Trophoblast cell (in vitro differentiated cells and primary cell): ENCODE measurements at regions not wholly inside any gene's neighbourhood (a gene's known extent, or its start where the extent isn't known, plus 50 kb on each side); places are given as distances from the start of the nearest gene placed in this dataset.

Experiments
- DNase-seq, 2 donors: peaks; one replicate each; pipeline ENCODE4 v3.0.0-alpha.2; 2016
- H2AFZ ChIP-seq: 2 replicates; pipeline ENCODE4 v1.6.1; 2013; ENCODE audit warnings: low read length, moderate library complexity, mild to moderate bottlenecking; ENCODE audit not compliant: insufficient read depth, poor library complexity
- H2AK5ac ChIP-seq: 2 replicates; pipeline ENCODE4 v1.6.1; 2013; ENCODE audit warnings: mild to moderate bottlenecking, low read length
- H2BK120ac ChIP-seq: 2 replicates; pipeline ENCODE4 v1.6.1; 2013; ENCODE audit warnings: low read length, mild to moderate bottlenecking, moderate library complexity; ENCODE audit not compliant: insufficient read depth, poor library complexity
- H2BK12ac ChIP-seq: 2 replicates; pipeline ENCODE4 v1.6.1; 2013; ENCODE audit warnings: mild to moderate bottlenecking, low read length, moderate library complexity
- H2BK5ac ChIP-seq: 2 replicates; pipeline ENCODE4 v1.6.1; 2013; ENCODE audit warnings: low read length, low read depth, moderate library complexity, mild to moderate bottlenecking; ENCODE audit not compliant: poor library complexity
- H3K14ac ChIP-seq: 2 replicates; pipeline ENCODE4 v1.6.1; 2013; ENCODE audit warnings: mild to moderate bottlenecking, low read length
- H3K18ac ChIP-seq: 2 replicates; pipeline ENCODE4 v1.6.1; 2013; ENCODE audit warnings: mild to moderate bottlenecking, low read length
- H3K23ac ChIP-seq: 2 replicates; pipeline ENCODE4 v1.6.1; 2013; ENCODE audit warnings: low read length
- H3K27ac ChIP-seq: 2 replicates; pipeline ENCODE4 v1.5.1; 2013; ENCODE audit warnings: low read depth, mild to moderate bottlenecking, inconsistent platforms, low read length, moderate library complexity
- H3K27me3 ChIP-seq: 2 replicates; pipeline ENCODE4 v1.6.1; 2013; ENCODE audit warnings: inconsistent platforms, mild to moderate bottlenecking, low read length, moderate library complexity; ENCODE audit not compliant: insufficient read depth
- H3K36me3 ChIP-seq, 2 experiments: 1 replicate in 1 of 2; 2 replicates in 1 of 2; pipeline ENCODE4 v1.6.1; 2013; ENCODE audit warnings: low read length in 2 of 2, mild to moderate bottlenecking in 2 of 2, moderate library complexity in 1 of 2; ENCODE audit not compliant: insufficient read depth in 2 of 2, control insufficient read depth in 1 of 2
- H3K4ac ChIP-seq: 2 replicates; pipeline ENCODE4 v1.6.1; 2013; ENCODE audit warnings: low read depth, mild to moderate bottlenecking, low read length, moderate library complexity
- H3K4me1 ChIP-seq, 2 experiments: 1 replicate in 1 of 2; 2 replicates in 1 of 2; pipeline ENCODE4 v1.6.1; 2013; ENCODE audit warnings: low read length in 2 of 2, mild to moderate bottlenecking in 2 of 2, moderate library complexity in 1 of 2; ENCODE audit not compliant: insufficient read depth in 2 of 2, control insufficient read depth in 1 of 2
- H3K4me2 ChIP-seq: 2 replicates; pipeline ENCODE4 v1.6.1; 2013; ENCODE audit warnings: inconsistent platforms, mild to moderate bottlenecking, low read length, moderate library complexity
- H3K4me3 ChIP-seq: 2 replicates; pipeline ENCODE4 v1.5.1; 2013; ENCODE audit warnings: mild to moderate bottlenecking, low read depth, low read length, inconsistent platforms
- H3K79me1 ChIP-seq: one replicate; pipeline ENCODE4 v1.6.1; 2013; ENCODE audit warnings: low read length
- H3K79me2 ChIP-seq: 2 replicates; pipeline ENCODE4 v1.6.1; 2013; ENCODE audit warnings: low read length, mild to moderate bottlenecking; ENCODE audit not compliant: control insufficient read depth, insufficient read depth, poor library complexity
- H3K9ac ChIP-seq: 2 replicates; pipeline ENCODE4 v1.6.1; 2013; ENCODE audit warnings: mild to moderate bottlenecking, low read length
- H3K9me3 ChIP-seq: 2 replicates; pipeline ENCODE4 v1.6.1; 2013; ENCODE audit warnings: low read depth, mild to moderate bottlenecking, control low read depth, inconsistent platforms, low read length; ENCODE audit not compliant: insufficient read depth
- H4K12ac ChIP-seq: 2 replicates; pipeline ENCODE4 v1.6.1; 2013; ENCODE audit warnings: low read depth, mild to moderate bottlenecking, low read length, moderate library complexity
- H4K8ac ChIP-seq: 2 replicates; pipeline ENCODE4 v1.6.1; 2013; ENCODE audit warnings: low read depth, mild to moderate bottlenecking, low read length, moderate library complexity
- H4K91ac ChIP-seq: one replicate; pipeline ENCODE4 v1.6.1; 2013; ENCODE audit warnings: low read depth, mild to moderate bottlenecking, low read length, moderate library complexity
- WGBS: extraction: QIAGEN DNeasy Blood & Tissue Kit; methylation state at CpG from one replicate; pipeline ENCODE4 v1.1.7; 2013; ENCODE audit warnings: missing lambda C conversion rate; ENCODE audit not compliant: insufficient read length, insufficient coverage; ENCODE audit errors: extremely low coverage; 5-methylcytosine and 5-hydroxymethylcytosine counted together

DNA sequence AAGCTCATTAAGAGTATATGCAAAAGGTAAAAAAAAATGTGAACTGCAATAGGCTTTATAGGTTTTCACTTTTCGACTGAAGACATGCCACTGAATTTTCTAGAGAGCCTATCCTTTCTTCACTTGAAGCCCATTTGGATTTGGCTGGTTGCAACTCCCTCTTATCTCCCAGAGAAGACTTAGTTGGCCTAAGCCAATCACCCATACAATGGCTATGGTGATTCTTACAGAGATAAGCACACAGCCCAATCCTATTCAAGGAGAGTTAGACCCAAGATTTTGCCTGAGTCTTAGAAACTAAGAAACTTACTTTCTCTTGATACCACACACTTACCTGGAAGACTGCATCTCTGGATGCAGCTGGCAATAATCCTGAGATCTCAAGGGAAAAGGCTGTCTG lies 167.3 kb upstream of the PTCHD4 start:
- H3K79me1 ChIP-seq, result no peaks in the 10 kb centered on the region
- H2AK5ac ChIP-seq, result no peak overlapping the region
- H3K9me3 ChIP-seq, result no peaks in the 10 kb centered on the region
- H4K8ac ChIP-seq, result no peak overlapping the region
- no peak overlapping the region for H4K12ac ChIP-seq
- WGBS, result no CpG with 5 or more reads among the region's 1 CpG
- DNase-seq, result no peak
- no peak overlapping the region for H4K91ac ChIP-seq
- no peak overlapping the region for H3K4me3 ChIP-seq
- H3K27me3 ChIP-seq, result no peaks in the 10 kb centered on the region
- H3K79me2 ChIP-seq, result no peaks in the 10 kb centered on the region
- H3K14ac ChIP-seq, result no peak overlapping the region
- H3K23ac ChIP-seq, result no peak overlapping the region
- H2AFZ ChIP-seq, result no peak overlapping the region
- no peak overlapping the region for H2BK5ac ChIP-seq
- no peaks in the 10 kb centered on the region for H3K36me3 ChIP-seq
- no peak overlapping the region for H3K9ac ChIP-seq
- no peak overlapping the region for H3K4me2 ChIP-seq
- H3K18ac ChIP-seq, result no peak overlapping the region
- no peak overlapping the region for H2BK12ac ChIP-seq
- H2BK120ac ChIP-seq, result no peak overlapping the region
- H3K4ac ChIP-seq, result no peak overlapping the region
- H3K27ac ChIP-seq, result no peak overlapping the region
- H3K4me1 ChIP-seq, result no peaks in the 10 kb centered on the region

- Histone ChIP-seq H3K18ac (no peak overlapping the region), H3K27me3 (no peaks in the 10 kb centered on the region), H2BK120ac (no peak overlapping the region), H3K14ac (no peak overlapping the region), H2AFZ (no peak overlapping the region), H3K4me2 (no peak overlapping the region), H3K4ac (no peak overlapping the region), H4K8ac (no peak overlapping the region), H3K9ac (no peak overlapping the region), H3K23ac (no peak overlapping the region), H3K36me3 (no peaks in the 10 kb centered on the region), H2AK5ac (no peak overlapping the region), H4K12ac (no peak overlapping the region), H3K79me2 (no peaks in the 10 kb centered on the region), H3K4me1 (no peaks in the 10 kb centered on the region), H4K91ac (no peak overlapping the region), H2BK5ac (no peak overlapping the region), H3K27ac (no peak overlapping the region), H2BK12ac (no peak overlapping the region), H3K4me3 (no peak overlapping the region), H3K79me1 (no peaks in the 10 kb centered on the region), H3K9me3 (no peaks in the 10 kb centered on the region)
- WGBS, result 100% methylated on average over 1 of the region's 1 CpG
- DNase-seq, result no peak
Observed at GRCh38 chr6:48272518-48272917, 161.5 kb upstream of the PTCHD4 start.

- Histone ChIP-seq H4K91ac (no peak overlapping the region), H3K9me3 (no peaks in the 10 kb centered on the region), H3K79me1 (no peaks in the 10 kb centered on the region), H3K4me3 (no peak overlapping the region), H3K36me3 (no peaks in the 10 kb centered on the region), H3K9ac (no peak overlapping the region), H2BK5ac (no peak overlapping the region), H3K23ac (no peak overlapping the region), H3K18ac (no peak overlapping the region), H3K79me2 (no peaks in the 10 kb centered on the region), H2AK5ac (no peak overlapping the region), H2AFZ (no peak overlapping the region), H2BK12ac (no peak overlapping the region), H3K4me1 (no peaks in the 10 kb centered on the region), H3K14ac (no peak overlapping the region), H3K27me3 (no peaks in the 10 kb centered on the region), H4K12ac (no peak overlapping the region), H3K27ac (no peak overlapping the region), H3K4ac (no peak overlapping the region), H3K4me2 (no peak overlapping the region), H2BK120ac (no peak overlapping the region), H4K8ac (no peak overlapping the region)
- DNase-seq, result no peak
- no CpG with 5 or more reads among the region's 3 CpGs for WGBS
Observed at GRCh38 chr6:48255094-48255493, 144.1 kb upstream of the PTCHD4 start.

DNA sequence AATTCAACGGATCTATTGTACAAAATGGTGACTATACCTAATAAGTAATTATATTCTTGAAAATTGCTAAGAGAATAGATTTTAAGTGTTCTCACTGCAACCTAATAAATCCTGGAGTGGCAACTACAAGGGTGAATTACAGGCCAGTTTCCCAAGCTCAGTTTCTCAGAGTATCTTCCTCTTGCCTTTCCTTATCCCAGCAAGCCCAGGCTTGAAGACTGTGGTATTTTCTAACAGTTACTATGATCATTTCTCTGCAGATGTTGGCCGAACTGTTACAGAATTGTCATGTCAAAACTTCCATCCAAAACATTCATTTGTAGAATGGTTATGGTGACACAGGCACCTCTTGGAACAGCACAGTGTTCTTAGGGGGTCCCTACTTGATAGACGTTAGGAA lies 138.1 kb upstream of the PTCHD4 start:
- Histone ChIP-seq H3K79me2 (no peaks in the 10 kb centered on the region), H3K79me1 (no peaks in the 10 kb centered on the region), H3K4me3 (no peak overlapping the region), H3K4me1 (no peaks in the 10 kb centered on the region), H3K4ac (no peak overlapping the region), H2BK5ac (no peak overlapping the region), H3K36me3 (no peaks in the 10 kb centered on the region), H3K4me2 (no peak overlapping the region), H2AFZ (no peak overlapping the region), H2BK120ac (no peak overlapping the region), H3K9me3 (no peaks in the 10 kb centered on the region), H3K18ac (no peak overlapping the region), H4K12ac (no peak overlapping the region), H4K91ac (no peak overlapping the region), H3K27me3 (no peaks in the 10 kb centered on the region), H3K27ac (no peak overlapping the region), H2BK12ac (no peak overlapping the region), H3K9ac (no peak overlapping the region), H2AK5ac (no peak overlapping the region), H3K23ac (no peak overlapping the region), H3K14ac (no peak overlapping the region), H4K8ac (no peak overlapping the region)
- DNase-seq, result no peak
- WGBS, result no CpG with 5 or more reads among the region's 3 CpGs

- Histone ChIP-seq H2BK12ac (no peak overlapping the region), H3K27ac (no peak overlapping the region), H4K12ac (no peak overlapping the region), H2AK5ac (no peak overlapping the region), H4K91ac (no peak overlapping the region), H3K14ac (no peak overlapping the region), H3K79me1 (no peaks in the 10 kb centered on the region), H3K4me3 (no peak overlapping the region), H3K27me3 (no peaks in the 10 kb centered on the region), H3K9ac (no peak overlapping the region), H3K79me2 (no peaks in the 10 kb centered on the region), H2BK5ac (no peak overlapping the region), H3K23ac (no peak overlapping the region), H4K8ac (no peak overlapping the region), H3K4me2 (no peak overlapping the region), H3K9me3 (no peaks in the 10 kb centered on the region), H2AFZ (no peak overlapping the region), H2BK120ac (no peak overlapping the region), H3K4ac (no peak overlapping the region), H3K18ac (no peak overlapping the region), H3K36me3 (no peaks in the 10 kb centered on the region), H3K4me1 (no peaks in the 10 kb centered on the region)
- DNase-seq, result no peak
Observed at GRCh38 chr6:48243071-48243470, 132.1 kb upstream of the PTCHD4 start.
